Activated effector memory CD4-positive, alpha-beta T cell treated with anti-CD3 and anti-CD28 coated beads, Interleukin-2, amount 50 U/mL, for 16 hours (primary cell): ENCODE measurements at regions not wholly inside any gene's neighbourhood (a gene's known extent, or its start where the extent isn't known, plus 50 kb on each side); places are given as distances from the start of the nearest gene placed in this dataset.
"Not testable (repeated sequence)": the region's sequence is repeated elsewhere in the genome, so short reads cannot be mapped to it uniquely, and the experiment has no call there.

Experiments
- DNase-seq: peaks from one replicate; pipeline ENCODE4 v3.0.0-alpha.2; 2020

- no peak for DNase-seq
Observed at GRCh38 chr1:143691971-143692529, 279.7 kb downstream of the FAM72C start.

GRCh38 chr1:143691400-143691891, 280.3 kb downstream of the FAM72C start:
- DNase-seq = no peak

- no peak for DNase-seq
Observed at GRCh38 chr1:143689781-143690180, 282.0 kb downstream of the FAM72C start.

- no peak for DNase-seq
Observed at GRCh38 chr1:143680304-143680703, 291.5 kb downstream of the FAM72C start.

DNA sequence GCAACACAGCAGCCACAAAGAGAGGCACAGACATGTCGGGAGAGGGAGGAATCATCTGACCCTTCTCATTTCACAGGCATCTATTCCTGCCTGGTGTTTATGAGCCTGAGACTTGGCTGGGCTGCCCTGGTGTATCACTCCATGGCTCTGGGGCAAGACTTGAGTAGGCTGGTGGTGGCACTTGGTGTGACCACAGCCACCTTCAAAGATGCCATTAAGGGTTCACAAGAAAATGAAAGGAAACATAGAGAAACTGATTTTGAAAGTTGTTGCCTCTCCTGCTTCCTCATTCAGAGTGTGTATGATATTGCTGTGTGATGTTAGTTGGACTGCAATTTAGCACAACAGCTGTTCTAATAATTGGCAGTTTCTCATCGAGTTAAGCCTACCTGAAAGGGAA, 298.8 kb downstream of the FAM72C start:
- no peak for DNase-seq

DNA sequence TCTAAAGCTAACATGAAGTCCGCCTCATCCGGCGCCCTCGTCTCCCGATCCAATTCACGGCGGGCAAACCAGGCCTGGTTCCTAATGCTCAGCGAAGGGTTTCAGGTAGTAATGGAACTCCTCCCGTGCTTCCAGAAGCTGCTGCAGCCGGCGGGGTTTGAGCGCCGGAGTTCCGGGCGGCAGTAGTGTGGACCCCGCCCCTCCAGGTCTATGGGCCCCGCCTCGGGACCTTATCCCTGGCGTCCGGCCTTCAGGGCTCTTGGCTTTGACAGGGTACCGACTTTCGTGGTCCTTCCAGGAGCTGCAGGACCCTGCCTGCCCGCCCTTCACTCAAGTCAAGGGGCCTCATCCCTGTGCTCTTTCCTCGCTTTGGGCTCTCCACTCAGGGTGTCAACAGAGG, 304.1 kb downstream of the FAM72C start:
- no peak for DNase-seq

GRCh38 chr1:143666851-143667250, 304.9 kb downstream of the FAM72C start:
- no peak for DNase-seq

GRCh38 chr1:143665606-143666005, 306.2 kb downstream of the FAM72C start:
- DNase-seq = no peak

- DNase-seq = not testable (repeated sequence)
Observed at GRCh38 chr1:143663056-143663455, 308.7 kb downstream of the FAM72C start.

DNA sequence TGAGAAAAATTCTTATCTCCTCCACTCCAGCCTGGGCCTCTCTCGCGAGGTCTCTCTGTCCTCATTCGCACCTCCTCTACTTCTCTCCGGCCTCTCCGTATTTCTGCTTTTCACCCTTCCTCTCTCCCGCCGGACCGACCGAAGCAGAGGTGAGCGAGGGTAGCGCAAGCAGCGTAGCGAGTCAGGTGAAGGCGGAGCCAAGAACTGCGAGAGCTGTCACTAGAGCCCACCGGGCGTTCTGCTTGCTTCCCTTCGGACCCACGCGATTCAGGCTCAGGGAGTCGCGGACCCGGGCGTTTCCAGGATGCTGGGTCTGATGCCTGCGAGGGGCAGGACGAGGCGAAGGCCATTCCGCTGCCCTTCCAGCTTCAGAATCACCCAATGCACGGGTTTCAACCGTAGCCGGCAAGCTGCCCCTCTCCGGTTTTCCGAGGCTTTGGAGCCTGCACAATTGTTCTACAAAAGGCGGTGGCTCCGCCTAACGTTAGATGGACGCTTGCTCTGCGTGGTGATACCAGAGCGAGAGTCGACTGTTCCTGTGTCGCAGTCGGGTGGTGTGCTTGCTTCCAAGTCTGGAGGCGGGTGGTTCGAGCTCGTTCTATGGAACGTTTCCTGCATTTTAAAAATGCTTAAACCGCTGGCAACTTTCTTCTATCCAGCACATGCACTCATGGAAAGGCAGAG, 310.2 kb downstream of the FAM72C start:
- DNase-seq = no peak

DNA sequence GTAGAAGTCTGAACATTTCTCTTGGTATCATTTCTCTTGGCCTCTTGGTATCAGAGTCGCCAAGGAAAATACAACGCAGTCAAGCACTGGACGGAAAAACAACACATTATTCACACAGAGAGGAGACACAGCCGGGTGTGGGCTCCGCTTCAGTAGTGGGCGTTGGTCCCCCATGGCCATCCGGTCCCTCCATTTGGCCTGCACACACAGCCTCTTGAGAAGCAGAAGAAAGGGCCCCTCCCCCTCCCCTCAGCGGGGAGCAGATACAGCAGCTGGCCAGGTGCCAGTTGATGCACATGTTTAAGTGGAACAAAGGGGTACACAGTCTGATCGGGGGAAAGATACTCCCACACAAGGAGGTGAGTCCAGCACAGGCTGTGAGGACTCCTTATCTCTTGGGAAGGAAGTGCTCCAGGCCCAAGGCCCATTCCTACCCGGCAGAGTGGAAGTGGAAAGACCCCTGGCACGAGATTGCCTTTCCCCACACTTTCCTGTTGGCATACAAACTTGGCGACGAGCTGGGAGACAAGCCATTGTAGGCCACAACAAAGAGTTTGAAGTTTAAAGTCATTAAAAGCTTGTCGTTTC, 311.3 kb downstream of the FAM72C start:
- no peak for DNase-seq

- no peak for DNase-seq
Observed at GRCh38 chr1:143653429-143653802, 318.4 kb downstream of the FAM72C start.

DNA sequence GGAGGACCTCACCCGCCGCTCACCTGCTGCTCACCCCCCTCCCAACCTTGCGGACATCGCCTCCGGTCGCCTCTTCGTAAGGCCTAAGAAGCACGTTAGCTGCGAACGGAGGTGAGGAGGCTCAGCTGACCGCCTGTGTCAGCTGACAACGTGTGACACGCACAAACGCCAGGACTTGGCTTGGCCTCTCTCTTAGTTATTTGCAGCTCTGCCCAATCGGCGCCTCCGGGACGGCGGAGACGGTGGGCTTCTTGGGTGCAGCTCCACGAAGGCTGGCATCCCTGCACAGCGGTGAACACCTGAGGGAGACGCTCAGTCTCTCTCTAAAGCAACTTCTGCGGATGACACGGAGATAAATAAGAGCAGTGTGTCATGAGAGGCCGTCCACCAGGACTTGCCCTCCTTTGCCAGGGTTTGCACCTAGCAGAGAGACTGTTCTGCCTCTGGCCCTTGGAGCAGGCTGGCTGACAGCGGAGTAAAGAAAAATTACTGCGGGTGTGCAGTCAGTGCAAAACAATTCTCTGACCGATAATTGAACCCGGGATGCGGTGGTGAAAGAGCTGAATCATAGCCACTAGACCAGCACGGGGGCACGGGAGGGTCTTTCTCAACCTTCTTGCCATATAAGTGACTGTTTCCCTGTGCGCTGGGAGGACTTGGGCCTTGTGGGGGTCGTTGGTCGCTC, 318.9 kb downstream of the FAM72C start:
- DNase-seq = no peak

- DNase-seq = no peak
Observed at GRCh38 chr1:143652187-143652586, 319.6 kb downstream of the FAM72C start.

DNA sequence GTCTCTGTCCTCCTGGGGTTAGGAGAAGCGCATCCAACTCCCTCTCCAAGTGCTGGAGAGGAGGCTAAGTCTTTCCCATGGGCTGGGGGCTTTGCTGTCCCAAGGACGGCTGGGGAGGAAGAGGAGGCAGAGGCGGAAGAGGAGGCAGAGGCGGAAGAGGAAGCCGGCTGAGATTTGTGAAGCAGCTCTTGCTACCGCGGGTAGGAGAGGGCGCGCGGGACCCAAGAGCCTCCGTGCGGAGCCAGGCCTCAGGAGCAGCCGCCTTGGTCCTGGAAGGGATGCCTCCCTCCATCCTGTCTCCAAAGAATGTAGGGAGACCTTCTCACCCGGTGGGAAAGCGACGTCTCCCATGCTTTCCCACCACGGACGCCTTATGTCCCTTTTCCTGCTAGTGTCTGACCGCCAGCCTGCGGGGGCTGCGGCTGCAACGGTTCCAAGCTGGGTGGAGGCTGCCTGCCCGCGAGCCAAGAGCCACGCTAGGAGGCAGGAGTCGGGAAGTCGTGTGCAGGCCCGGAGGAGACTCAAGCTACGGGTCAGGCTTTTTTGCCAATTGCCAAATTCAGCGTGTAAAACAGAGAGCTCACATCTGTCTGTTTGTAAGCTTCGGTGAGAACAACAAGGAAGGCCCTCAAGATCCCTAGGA, 320.3 kb downstream of the FAM72C start:
- no peak for DNase-seq

DNA sequence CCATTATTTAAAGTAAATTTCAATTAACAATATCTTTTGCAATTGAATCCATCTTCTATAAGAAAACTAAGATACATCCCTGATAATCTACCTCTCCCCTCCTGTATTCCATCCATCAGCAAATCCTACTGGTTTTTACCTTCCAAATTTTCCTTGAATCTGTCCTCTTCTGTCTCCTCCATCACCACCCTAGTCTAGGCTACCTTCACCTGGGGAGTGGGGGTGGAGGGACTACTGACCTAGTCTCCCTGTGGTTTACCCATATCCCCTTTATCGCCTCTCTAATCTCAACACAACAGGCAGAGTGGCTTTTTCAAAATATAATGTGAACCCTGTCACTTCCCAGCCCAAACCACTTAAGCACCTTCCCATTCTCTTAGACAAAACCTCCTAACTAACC, 327.8 kb downstream of the FAM72C start:
- DNase-seq = not testable (repeated sequence)

DNA sequence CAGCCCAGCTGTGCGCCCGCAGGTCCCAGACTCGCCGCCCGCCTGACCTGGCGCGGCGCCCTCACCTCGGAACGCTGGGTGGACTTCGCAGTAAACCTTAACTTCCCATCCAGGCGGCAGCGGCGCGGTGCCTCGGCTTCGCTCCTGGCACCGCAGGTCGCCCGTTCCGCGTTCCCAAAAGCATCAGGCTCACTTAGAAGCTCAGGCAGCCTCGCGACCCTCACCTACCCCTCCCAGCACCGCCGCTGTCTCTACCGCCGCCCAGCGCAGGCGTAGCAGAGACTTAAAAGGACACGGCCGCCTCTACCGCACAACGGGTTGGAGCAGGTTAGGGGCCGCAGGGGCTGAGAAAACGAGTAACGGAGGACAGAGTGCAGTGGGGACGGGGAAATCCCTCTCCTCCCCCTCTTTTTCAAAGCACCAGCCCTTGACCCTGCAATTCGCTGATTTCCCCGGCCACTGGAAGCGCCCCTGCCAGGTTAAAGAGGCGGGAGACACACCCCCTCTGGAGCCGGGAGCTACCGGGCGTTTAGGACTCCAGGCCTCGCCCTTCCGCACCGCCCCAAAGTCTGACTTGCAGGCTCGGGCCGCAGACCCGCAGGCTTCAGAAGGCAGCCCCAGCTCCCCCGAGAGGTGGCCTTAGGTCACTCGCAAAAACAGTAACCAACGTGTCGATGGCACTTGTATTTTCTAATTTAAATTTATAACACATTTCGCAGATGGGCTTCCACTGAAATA, 328.5 kb downstream of the FAM72C start:
- no peak for DNase-seq

DNA sequence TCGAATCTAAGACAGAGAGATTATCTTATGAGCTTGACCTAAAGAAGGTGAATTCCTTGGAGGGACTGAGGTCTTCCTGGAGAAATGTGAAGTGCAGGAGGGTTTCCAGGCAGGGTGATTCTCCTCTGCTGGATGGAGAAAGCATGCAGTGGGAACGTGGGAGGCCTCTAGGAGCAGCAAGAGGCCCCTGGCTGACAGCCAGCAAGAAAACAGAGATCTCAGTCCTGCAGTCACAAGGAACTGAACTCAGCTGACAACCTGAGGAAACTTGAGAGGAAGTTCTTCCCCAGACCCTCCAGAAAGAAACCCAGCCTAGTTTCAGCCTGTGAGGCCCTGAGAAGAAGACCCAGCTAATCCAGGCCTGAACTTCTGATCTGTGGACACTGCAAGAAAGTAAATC, 345.9 kb downstream of the FAM72C start:
- no peak for DNase-seq

DNA sequence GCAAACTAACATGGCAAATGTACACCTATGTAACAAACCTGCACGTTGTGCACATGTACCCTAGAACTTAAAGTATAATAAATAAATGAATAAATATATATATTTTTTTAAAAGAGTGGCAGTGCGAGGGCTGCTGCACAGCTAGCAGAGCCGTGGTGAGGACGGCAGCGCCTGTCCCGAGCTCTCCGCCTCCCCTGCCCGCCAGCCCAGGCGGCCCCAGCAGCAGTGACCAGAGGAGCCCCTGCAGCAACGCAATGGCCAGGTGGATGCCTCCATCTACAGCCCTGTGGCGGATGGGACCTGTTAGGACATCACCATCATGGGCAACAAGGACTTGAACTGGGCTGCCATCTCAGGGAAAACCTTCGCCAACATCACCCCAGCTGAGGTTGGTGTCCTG, 351.9 kb downstream of the FAM72C start:
- no peak for DNase-seq

GRCh38 chr1:143611159-143611558, 360.6 kb downstream of the FAM72C start:
- no peak for DNase-seq

DNA sequence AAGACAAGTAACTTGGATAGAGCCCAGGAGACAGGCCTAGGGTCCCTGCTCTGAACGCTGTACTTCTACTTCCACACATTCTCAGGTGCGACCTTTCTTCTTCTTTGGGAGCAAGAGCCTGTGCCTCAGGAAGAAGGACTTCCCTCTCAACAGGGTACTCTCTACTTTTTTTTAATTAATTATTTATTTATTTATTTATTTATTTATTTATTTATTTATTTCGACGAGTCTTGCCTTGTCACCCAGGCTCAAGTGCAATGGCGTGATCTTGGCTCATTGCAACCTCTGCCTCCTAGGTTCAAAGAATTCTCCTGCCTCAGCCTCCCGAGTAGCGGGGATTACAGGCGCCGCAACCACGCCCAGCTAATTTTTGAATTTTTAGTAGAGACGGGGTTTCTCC, 361.6 kb downstream of the FAM72C start:
- DNase-seq = no peak

- no peak for DNase-seq
Observed at GRCh38 chr1:143604887-143605286, 366.9 kb downstream of the FAM72C start.

- no peak for DNase-seq
Observed at GRCh38 chr1:143584508-143584907, 387.3 kb downstream of the FAM72C start.
